Keratinocyte (primary cell): ENCODE measurements at regions not wholly inside any gene's neighbourhood (a gene's known extent, or its start where the extent isn't known, plus 50 kb on each side); places are given as distances from the start of the nearest gene placed in this dataset.
"Not testable (repeated sequence)": the region's sequence is repeated elsewhere in the genome, so short reads cannot be mapped to it uniquely, and the experiment has no call there.

ENCODE experiments used
- CTCF ChIP-seq, 3 experiments: IDR thresholded peaks in 1 of 3; conservative IDR thresholded peaks in 1 of 3; optimal IDR thresholded peaks in 1 of 3; 2 replicates in 2 of 3; 3 replicates in 1 of 3; pipeline versions ENCODE3 to v1.5.1; 2011; ENCODE audit warnings: low read length in 3 of 3, mild to moderate bottlenecking in 3 of 3, moderate library complexity in 2 of 3, control low read depth in 1 of 3, inconsistent platforms in 1 of 3; ENCODE audit not compliant: insufficient read depth in 2 of 3; ENCODE audit errors: extremely low read depth in 1 of 3
- EZH2 ChIP-seq: IDR thresholded peaks from one replicate; pipeline ENCODE4 v1.6.1; 2012; ENCODE audit warnings: inconsistent platforms, mild to moderate bottlenecking, low read length, moderate library complexity

GRCh38 chr9:39545079-39545478 is 189.6 kb downstream of the SPATA31A1 start:
- TF ChIP-seq CTCF (optimal IDR thresholded peaks at IDR 0.05 in 1 of 3, IDR thresholded peaks at IDR 0.05 in 1 of 3, conservative IDR thresholded peaks at IDR 0.05 in 1 of 3; ENCODE audit: extremely low read depth in 1 of 3, insufficient read depth in 2 of 3, low read length in 3 of 3); EZH2: not testable (repeated sequence)
